GM12865 (cell line): ENCODE measurements at regions not wholly inside any gene's neighbourhood (a gene's known extent, or its start where the extent isn't known, plus 50 kb on each side); places are given as distances from the start of the nearest gene placed in this dataset.

Experiments used
- DNase-seq: peaks from one replicate; pipeline ENCODE4 v3.0.0; 2010; ENCODE audit warnings: low read depth
- H3K4me3 ChIP-seq: 2 replicates; pipeline ENCODE4 v1.5.1; 2011; ENCODE audit warnings: mild to moderate bottlenecking, low read depth, low read length, control low read depth
- CTCF ChIP-seq: IDR thresholded peaks from 2 replicates; pipeline ENCODE4 v1.5.1; 2011; ENCODE audit warnings: low read length, control low read depth, low read depth, inconsistent platforms; ENCODE audit not compliant: insufficient read depth; ENCODE audit errors: missing control alignments

DNA sequence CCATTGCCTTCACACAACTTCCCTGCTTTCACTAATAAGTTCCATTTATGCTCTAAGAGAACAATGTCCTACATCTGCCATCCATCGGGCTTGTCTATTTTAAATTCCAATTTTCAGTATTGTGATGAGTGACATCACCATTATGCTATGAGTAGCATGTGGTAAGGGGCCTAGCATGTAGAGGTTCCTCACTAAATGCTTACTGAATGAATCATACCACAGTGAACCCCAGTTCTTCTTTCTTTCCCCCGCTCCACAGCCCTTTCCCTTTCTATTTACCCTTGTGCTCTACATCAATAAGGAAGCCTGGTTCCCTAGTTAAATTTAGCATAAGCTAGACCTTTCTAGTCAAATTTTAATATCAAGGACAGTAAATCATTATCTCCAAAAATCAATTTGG lies 195.0 kb upstream of the RGS18 start:
- no peak overlapping the region for H3K4me3 ChIP-seq
- no peak for TF ChIP-seq CTCF
- DNase-seq = no peak

DNA sequence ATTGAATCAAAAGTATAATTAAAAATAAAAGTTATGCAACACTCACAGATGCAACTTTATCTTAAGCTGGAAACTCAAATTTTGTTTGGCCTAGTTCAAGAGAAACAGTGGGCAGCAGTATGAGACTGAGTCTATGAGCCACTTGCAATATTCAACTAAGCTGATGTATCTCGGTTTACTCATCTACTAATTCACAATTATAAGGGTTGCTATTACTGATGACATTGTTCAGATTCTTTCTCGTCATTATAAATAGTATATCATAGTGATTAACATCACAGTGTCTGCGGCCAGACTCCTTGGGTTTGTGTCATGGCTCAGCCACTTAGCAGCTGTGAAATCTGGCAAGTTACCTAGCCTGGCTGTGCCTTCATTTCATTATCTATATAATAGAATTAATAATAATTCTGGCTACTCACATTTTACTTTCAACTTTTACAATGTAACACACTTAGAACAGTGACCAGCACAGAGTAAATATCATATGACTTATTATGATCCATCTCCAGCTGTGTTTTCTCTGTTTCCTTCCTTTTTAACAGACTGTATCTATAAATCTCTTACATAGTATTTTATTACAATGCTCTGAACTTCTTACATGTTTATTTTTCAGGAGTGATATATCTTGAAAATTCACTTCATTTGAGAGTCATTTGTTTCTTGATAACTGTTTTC lies 194.3 kb upstream of the RGS18 start:
- TF ChIP-seq CTCF = no peak
- DNase-seq = no peak
- H3K4me3 ChIP-seq = no peak overlapping the region

- H3K4me3 ChIP-seq = no peak overlapping the region
- no peak for DNase-seq
- TF ChIP-seq CTCF = no peak
Measured at GRCh38 chr1:191969290-191969689, 189.0 kb upstream of the RGS18 start.

DNA sequence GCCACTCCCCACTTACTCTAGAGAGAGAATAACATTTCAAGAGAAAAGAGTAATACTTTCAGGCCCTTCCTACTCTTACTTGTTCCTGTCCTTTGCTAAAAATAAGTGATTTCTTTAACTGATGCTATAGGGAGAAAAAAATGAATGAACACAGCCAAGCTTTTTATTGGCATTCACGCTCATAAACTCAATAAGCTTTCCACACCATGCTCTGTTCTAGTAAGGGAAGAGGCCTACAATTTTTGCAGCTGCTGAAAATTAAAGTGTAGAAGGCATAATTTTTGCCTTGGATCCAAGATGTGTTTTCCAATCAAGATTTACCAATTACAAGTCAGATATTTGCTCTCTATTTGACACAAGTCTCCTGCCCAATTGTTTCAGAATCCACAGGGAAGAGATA lies 188.1 kb upstream of the RGS18 start:
- TF ChIP-seq CTCF = no peak
- H3K4me3 ChIP-seq = no peak overlapping the region
- no peak for DNase-seq

- no peak for TF ChIP-seq CTCF
- no peak for DNase-seq
- no peak overlapping the region for H3K4me3 ChIP-seq
Measured at GRCh38 chr1:191971447-191971846, 186.8 kb upstream of the RGS18 start.

DNA sequence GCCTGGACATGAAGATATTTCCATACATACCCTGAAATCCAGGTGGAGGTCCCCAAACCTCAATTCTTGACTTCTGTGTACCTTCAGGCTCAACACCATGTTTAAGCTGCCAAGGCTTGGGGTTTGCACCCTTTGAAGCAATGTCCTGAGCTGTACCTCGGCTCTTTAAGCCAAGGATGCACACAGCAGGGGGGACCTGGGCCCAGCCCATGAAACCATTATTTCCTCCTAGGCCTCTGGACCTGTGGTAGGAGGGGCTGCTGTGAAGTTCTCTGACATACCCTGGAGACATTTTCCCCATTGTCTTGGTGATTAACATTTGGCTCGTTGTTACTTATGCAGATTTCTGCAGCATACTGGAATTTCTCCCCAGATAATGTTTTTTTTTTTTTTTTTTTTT lies 184.3 kb upstream of the RGS18 start:
- DNase-seq = no peak
- no peak for TF ChIP-seq CTCF

DNA sequence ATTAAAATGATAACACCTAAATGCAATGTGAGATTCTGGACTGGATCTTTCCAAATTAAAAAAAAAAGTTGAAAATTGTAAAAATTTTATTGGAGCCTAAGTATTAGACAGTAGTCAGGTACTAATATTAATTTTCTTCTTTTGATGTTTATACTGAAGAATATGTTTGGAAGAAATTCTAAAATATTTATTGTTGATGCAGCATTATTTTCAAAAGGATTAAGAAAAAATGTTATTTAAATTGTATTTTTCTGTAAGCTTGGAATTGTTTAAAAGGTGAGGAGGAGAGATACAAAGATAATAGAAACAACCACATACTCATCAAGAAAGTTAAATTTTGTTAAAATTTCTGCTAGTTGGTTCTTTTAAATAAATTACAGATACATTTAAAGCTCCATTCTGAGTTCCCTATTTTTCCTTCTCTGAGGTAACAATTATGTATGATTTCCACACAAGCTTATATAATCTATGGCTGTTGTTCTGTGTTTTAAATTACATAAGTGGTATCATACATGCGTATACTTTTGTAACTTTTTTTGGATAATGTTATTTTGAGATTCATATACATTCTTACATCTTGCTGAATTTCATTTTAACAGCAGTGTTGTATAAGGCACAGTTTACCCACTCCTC lies 180.3 kb upstream of the RGS18 start:
- no peak overlapping the region for H3K4me3 ChIP-seq
- TF ChIP-seq CTCF = no peak
- no peak for DNase-seq

More for the DNA sequence above, 184.3 kb upstream of the RGS18 start:
- H3K4me3 ChIP-seq = no peak overlapping the region
